WTC11 (cell line): ENCODE measurements at regions not wholly inside any gene's neighbourhood (a gene's known extent, or its start where the extent isn't known, plus 50 kb on each side); places are given as distances from the start of the nearest gene placed in this dataset.

ENCODE experiments used
- NFYB ChIP-seq: sonication (generic); formaldehyde crosslinking; conservative IDR thresholded peaks from 2 replicates; pipeline ENCODE4 v1.8.0; 2022; ENCODE audit warnings: low read depth, missing genetic modification reagents
- RELA ChIP-seq: sonication (generic); formaldehyde crosslinking; IDR thresholded peaks from 2 replicates; pipeline ENCODE4 v1.8.1; 2022; ENCODE audit warnings: missing genetic modification reagents, mild to moderate bottlenecking, borderline replicate concordance
- TEAD4 ChIP-seq: sonication (generic); formaldehyde crosslinking; IDR thresholded peaks from 2 replicates; pipeline ENCODE4 v1.8.0; 2022; ENCODE audit warnings: mild to moderate bottlenecking, missing genetic modification reagents
- ZNF263 ChIP-seq: sonication (generic); formaldehyde crosslinking; IDR thresholded peaks from 2 replicates; pipeline ENCODE4 v1.8.1; 2022; ENCODE audit warnings: low read depth, mild to moderate bottlenecking, moderate library complexity, missing genetic modification reagents
- TF ChIP-seq, protein P1 (sequence below): fragments of 250-450 bp; sonication (Bioruptor Pico); IDR thresholded peaks from 2 replicates; pipeline ENCODE4 v1.9.0; 2021; ENCODE audit warnings: moderate library complexity, mild to moderate bottlenecking, inconsistent platforms, borderline replicate concordance

DNA sequence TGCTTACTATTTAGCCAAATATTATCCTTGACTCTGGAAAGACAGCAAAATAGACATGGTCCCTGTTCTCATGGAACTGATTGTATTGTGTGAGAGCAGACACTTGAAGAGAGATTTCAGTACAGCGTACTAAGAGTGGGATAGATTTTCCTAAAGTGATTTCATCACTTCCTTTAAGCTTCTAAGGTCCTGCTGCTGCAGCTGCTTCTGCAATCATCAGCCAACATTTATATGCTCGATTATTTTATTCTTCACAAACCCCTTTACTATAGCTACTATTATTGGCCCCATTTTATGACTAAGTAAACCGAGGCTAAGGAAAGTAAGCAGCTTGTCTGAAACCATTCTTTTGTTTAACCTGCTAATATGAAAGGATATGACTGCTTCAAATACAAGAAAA is 137.7 kb downstream of the SPATA31D1 start:
- no peak for TF ChIP-seq RELA (CRISPR knock-in tag)
- TF ChIP-seq NFYB (CRISPR knock-in tag), result no peak
- TF ChIP-seq TEAD4 (CRISPR knock-in tag), result no peak
- TF ChIP-seq, protein P1, sequence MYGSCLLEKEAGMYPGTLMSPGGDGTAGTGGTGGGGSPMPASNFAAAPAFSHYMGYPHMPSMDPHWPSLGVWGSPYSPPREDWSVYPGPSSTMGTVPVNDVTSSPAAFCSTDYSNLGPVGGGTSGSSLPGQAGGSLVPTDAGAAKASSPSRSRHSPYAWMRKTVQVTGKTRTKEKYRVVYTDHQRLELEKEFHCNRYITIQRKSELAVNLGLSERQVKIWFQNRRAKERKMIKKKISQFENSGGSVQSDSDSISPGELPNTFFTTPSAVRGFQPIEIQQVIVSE (CRISPR knock-in tag), result no peak
- no peak for TF ChIP-seq ZNF263 (CRISPR knock-in tag)
